ENCODE measurements at regions not wholly inside any gene's neighbourhood (a gene's known extent, or its start where the extent isn't known, plus 50 kb on each side); places are given as distances from the start of the nearest gene placed in this dataset.

DNA sequence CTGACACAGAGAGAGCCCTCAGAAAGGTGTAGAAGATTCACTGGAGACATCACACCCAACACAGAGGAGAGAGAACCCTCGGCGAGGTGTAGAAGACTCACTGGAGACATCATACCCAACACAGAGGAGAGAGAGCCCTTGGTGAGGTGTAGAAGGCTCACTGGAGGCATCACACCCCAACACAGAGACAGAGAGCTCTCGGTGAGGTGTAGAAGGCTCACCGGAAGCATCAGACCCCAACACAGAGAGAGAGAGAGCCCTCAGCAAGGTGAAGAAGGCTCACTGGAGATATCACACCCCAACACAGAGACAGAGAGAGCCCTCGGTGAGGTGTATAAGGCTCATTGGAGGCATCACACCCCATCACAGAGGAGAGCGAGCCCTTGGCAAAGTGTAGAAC is 826.5 kb downstream of the UQCRFS1 start:
- Mint-ChIP-seq H3K4me3 (ENCODE audit: unreplicated experiment) (no peak overlapping the region), H3K36me3 (ENCODE audit: insufficient read depth, unreplicated experiment) (peaks cover 6% of the 10 kb centered on the region)
- POLR2A ChIA-PET = no interaction called here

DNA sequence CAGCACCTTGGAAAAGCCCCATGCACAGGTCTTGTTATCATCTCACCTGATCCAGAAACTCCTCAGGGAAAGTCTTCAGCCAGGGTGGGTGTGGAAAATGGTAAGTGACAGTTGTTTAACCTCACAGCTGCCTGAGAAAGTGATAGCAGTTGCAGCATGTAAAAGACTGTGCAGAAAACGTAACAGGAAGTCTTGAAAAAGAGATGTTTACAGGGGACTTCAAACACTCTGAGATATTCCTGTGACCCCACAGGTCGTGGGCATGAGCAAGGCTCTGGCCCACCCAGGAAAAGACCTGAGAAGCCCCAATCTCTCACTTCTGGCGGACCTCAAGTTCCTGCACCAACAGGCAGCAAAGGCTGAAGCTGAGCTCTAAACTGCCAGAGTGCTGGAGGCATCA is 826.9 kb downstream of the UQCRFS1 start:
- no peak for TF ChIP-seq CTCF (IDR thresholded peaks at IDR 0.05; ENCODE audit: unreplicated experiment)
- CTCF ChIA-PET = no interaction called here
- Mint-ChIP-seq H3K27me3 (ENCODE audit: insufficient read depth, unreplicated experiment) (no peaks in the 10 kb centered on the region), H3K4me3 (ENCODE audit: unreplicated experiment) (no peak overlapping the region), H3K27ac (ENCODE audit: low read depth, unreplicated experiment) (no peak overlapping the region), H3K4me1 (ENCODE audit: insufficient read depth, unreplicated experiment) (no peaks in the 10 kb centered on the region), H3K36me3 (ENCODE audit: insufficient read depth, unreplicated experiment) (peaks cover 6% of the 10 kb centered on the region), H3K9me3 (ENCODE audit: unreplicated experiment) (peaks cover 59% of the 10 kb centered on the region)
- intact Hi-C loops (cut with micrococcal nuclease) = no loop called here
- POLR2A ChIA-PET = no interaction called here
- BruUV-seq (replicated peaks) = no TSS peak
- no peak for DNase-seq (ENCODE audit: unreplicated experiment)

More for the DNA sequence above, 826.5 kb downstream of the UQCRFS1 start:
- peaks cover 59% of the 10 kb centered on the region for H3K9me3 Mint-ChIP-seq (ENCODE audit: unreplicated experiment)
- DNase-seq (ENCODE audit: unreplicated experiment) = no peak
- H3K27ac Mint-ChIP-seq (ENCODE audit: low read depth, unreplicated experiment) = no peak overlapping the region
- intact Hi-C loops (cut with micrococcal nuclease) = no loop called here
- H3K4me1 Mint-ChIP-seq (ENCODE audit: insufficient read depth, unreplicated experiment) = no peaks in the 10 kb centered on the region
- CTCF ChIA-PET = no interaction called here
- no peaks in the 10 kb centered on the region for H3K27me3 Mint-ChIP-seq (ENCODE audit: insufficient read depth, unreplicated experiment)
- TF ChIP-seq CTCF (IDR thresholded peaks at IDR 0.05; ENCODE audit: unreplicated experiment) = no peak
- BruUV-seq (replicated peaks) = no TSS peak

- Mint-ChIP-seq H3K4me3 (ENCODE audit: unreplicated experiment) (no peak overlapping the region), H3K4me1 (ENCODE audit: insufficient read depth, unreplicated experiment) (no peaks in the 10 kb centered on the region), H3K27me3 (ENCODE audit: insufficient read depth, unreplicated experiment) (no peaks in the 10 kb centered on the region), H3K27ac (ENCODE audit: low read depth, unreplicated experiment) (no peak overlapping the region), H3K36me3 (ENCODE audit: insufficient read depth, unreplicated experiment) (no peaks in the 10 kb centered on the region), H3K9me3 (ENCODE audit: unreplicated experiment) (peaks cover 24% of the 10 kb centered on the region)
- TF ChIP-seq CTCF (IDR thresholded peaks at IDR 0.05; ENCODE audit: unreplicated experiment) = no peak
- no peak for DNase-seq (ENCODE audit: unreplicated experiment)
- ChIA-PET CTCF (no interaction called here), POLR2A (no interaction called here)
- intact Hi-C loops (cut with micrococcal nuclease) = no loop called here
- BruUV-seq (replicated peaks) = no TSS peak
Observed at GRCh38 chr19:28377077-28377476, 835.9 kb downstream of the UQCRFS1 start.

GRCh38 chr19:28374971-28375370 is 838.0 kb downstream of the UQCRFS1 start:
- no peaks in the 10 kb centered on the region for H3K36me3 Mint-ChIP-seq (ENCODE audit: insufficient read depth, unreplicated experiment)
- no peak for TF ChIP-seq CTCF (IDR thresholded peaks at IDR 0.05; ENCODE audit: unreplicated experiment)
- ChIA-PET CTCF (no interaction called here), POLR2A (no interaction called here)
- H3K4me1 Mint-ChIP-seq (ENCODE audit: insufficient read depth, unreplicated experiment) = no peaks in the 10 kb centered on the region
- H3K4me3 Mint-ChIP-seq (ENCODE audit: unreplicated experiment) = no peak overlapping the region
- no peak for DNase-seq (ENCODE audit: unreplicated experiment)
- no peak overlapping the region for H3K27ac Mint-ChIP-seq (ENCODE audit: low read depth, unreplicated experiment)
- H3K27me3 Mint-ChIP-seq (ENCODE audit: insufficient read depth, unreplicated experiment) = no peaks in the 10 kb centered on the region
- BruUV-seq (replicated peaks) = no TSS peak
- peaks cover 35% of the 10 kb centered on the region for H3K9me3 Mint-ChIP-seq (ENCODE audit: unreplicated experiment)
- intact Hi-C loops (cut with micrococcal nuclease) = no loop called here
